Superior temporal gyrus (tissue), 1 donor: ENCODE measurements at regions not wholly inside any gene's neighbourhood (a gene's known extent, or its start where the extent isn't known, plus 50 kb on each side); places are given as distances from the start of the nearest gene placed in this dataset.

Source experiments
- DNase-seq: peaks from one replicate; pipeline ENCODE4 v3.0.0-alpha.2; 2016; ENCODE audit errors: extremely low spot score

- peak; percentile 19 for DNase-seq
These were observed 77.2 kb upstream of the SLC34A2 start for GRCh38 chr4:25578432-25578831.

- DNase-seq, result no peak
These were observed 74.8 kb upstream of the SLC34A2 start for GRCh38 chr4:25580633-25581467.

GRCh38 chr4:25585901-25586523 lies 69.6 kb upstream of the SLC34A2 start:
- no peak for DNase-seq

GRCh38 chr4:25588206-25588605 lies 67.4 kb upstream of the SLC34A2 start:
- no peak for DNase-seq

GRCh38 chr4:25590171-25590570 lies 65.5 kb upstream of the SLC34A2 start:
- no peak for DNase-seq

GRCh38 chr4:25592736-25593135 lies 62.9 kb upstream of the SLC34A2 start:
- peak; percentile 23 for DNase-seq
